ENCODE measurements at regions not wholly inside any gene's neighbourhood (a gene's known extent, or its start where the extent isn't known, plus 50 kb on each side); places are given as distances from the start of the nearest gene placed in this dataset.
A peak's percentile ranks its signal among the peaks of the same experiment; 100 is the strongest.

DNA sequence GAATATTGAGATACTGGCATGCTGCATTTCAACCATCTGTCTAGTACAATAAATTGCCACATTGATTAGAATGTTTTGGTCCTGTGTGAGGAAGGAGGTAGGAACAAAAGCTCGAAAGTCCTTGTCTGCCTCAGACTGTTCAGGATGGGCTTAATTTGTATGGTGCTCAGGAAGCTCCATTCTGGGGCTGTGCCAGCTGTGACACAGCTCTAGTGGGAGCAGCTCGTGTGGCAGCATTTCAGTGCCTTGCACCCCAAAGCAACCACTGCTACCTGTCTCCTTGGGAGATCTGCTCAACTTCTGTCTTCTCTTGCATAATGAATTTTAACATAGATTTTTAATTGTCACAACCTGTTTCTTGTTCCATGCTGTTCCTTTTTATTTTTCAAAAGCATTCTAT is 144.4 kb upstream of the THUMPD2 start:
- Histone ChIP-seq H3K56ac (replicated peaks; ENCODE audit: insufficient read length, low read depth, low read length) (no peak overlapping the region), H2BK5ac (ENCODE audit: low read depth, low read length) (no peak overlapping the region), H2AFZ (ENCODE audit: low read length) (0 out of 2 replicates have a peak overlapping the region, but pooled peaks have one; percentile 49), H3K4me3 (ENCODE audit: extremely low read depth in 1 of 4, insufficient read depth in 2 of 4, low read depth in 3 of 4, low read length in 4 of 4) (no peak overlapping the region), H3K9ac (replicated peaks in 1 of 4; ENCODE audit: extremely low read depth in 1 of 4, low read depth in 3 of 4, low read length in 3 of 4) (no peak overlapping the region), H2BK20ac (ENCODE audit: low read length) (no peak overlapping the region), H2BK12ac (ENCODE audit: low read depth, low read length) (no peak overlapping the region), H3K23me2 (ENCODE audit: low read depth, low read length) (no peaks in the 10 kb centered on the region), H3K27me3 (replicated peaks in 1 of 4; ENCODE audit: control insufficient read depth in 3 of 4, extremely low read depth in 1 of 4, insufficient read depth in 3 of 4, low read length in 3 of 4) (no peaks in the 10 kb centered on the region), H4K5ac (ENCODE audit: insufficient read length, low read depth, low read length) (no peak overlapping the region), H2BK15ac (ENCODE audit: low read length) (no peak overlapping the region), H3K4me2 (ENCODE audit: insufficient read depth in 1 of 2, low read depth in 2 of 2, low read length in 2 of 2) (no peak overlapping the region), H3K14ac (ENCODE audit: insufficient read length) (no peak overlapping the region), H2BK120ac (replicated peaks; ENCODE audit: low read depth, low read length) (no peak overlapping the region), H4K20me1 (replicated peaks in 1 of 2; ENCODE audit: control insufficient read depth in 1 of 2, insufficient read depth in 2 of 2, low read length in 2 of 2) (no peaks in the 10 kb centered on the region), H4K91ac (replicated peaks; ENCODE audit: insufficient read length, low read length) (no peak overlapping the region), H3K23ac (ENCODE audit: insufficient read length) (no peak overlapping the region), H3K36me3 (ENCODE audit: control insufficient read depth in 2 of 4, insufficient read depth in 4 of 4, low read length in 3 of 4) (no peaks in the 10 kb centered on the region), H3K4ac (replicated peaks; ENCODE audit: insufficient read length, low read depth, low read length) (no peak overlapping the region), H3K9me3 (ENCODE audit: insufficient read depth in 2 of 2, low read depth in 1 of 2, low read length in 1 of 2) (no peaks in the 10 kb centered on the region), H3K79me2 (ENCODE audit: control insufficient read depth in 1 of 2, insufficient read depth in 2 of 2, low read length in 2 of 2) (no peaks in the 10 kb centered on the region), H3K79me1 (ENCODE audit: low read depth, low read length) (no peaks in the 10 kb centered on the region), H4K8ac (ENCODE audit: extremely low read depth, insufficient read depth, low read length) (no peak overlapping the region), H2AK5ac (ENCODE audit: low read depth, low read length) (no peak overlapping the region), H3K4me1 (replicated peaks in 1 of 4; ENCODE audit: control insufficient read depth in 3 of 4, insufficient read depth in 4 of 4, low read length in 3 of 4) (peaks cover 0 to 8% (median 2%) of the 10 kb centered on the region in 4 experiments; a peak in 2 of 7 replicates), H3K18ac (ENCODE audit: extremely low read depth, low read length) (no peak overlapping the region), H3K27ac (ENCODE audit: low read depth, low read length) (no peak overlapping the region)
- DNase-seq (ENCODE audit: low read depth in 1 of 2, low spot score in 2 of 2), result no peak
- POLR2A ChIA-PET (ENCODE audit: partially characterized antibody), result no interaction called here
- FAIRE-seq, result no peak
- CTCF ChIA-PET (ENCODE audit: partially characterized antibody), result interaction anchor here (1.5 to 2.8 kb wide), 2 partner anchors 9 to 12 kb away, joined by 3 to 12 read pairs; no protein-coding TSS in a partner anchor
- WGBS, 2 experiments (ENCODE audit: extremely low coverage in 1 of 2, insufficient coverage in 1 of 2, insufficient read length in 1 of 2, insufficient replicate concordance in 2 of 2, low coverage in 1 of 2, low lambda C conversion rate in 2 of 2, missing lambda C conversion rate in 1 of 2), result 93% methylated on average over 2 of the region's 2 CpGs; no CpG with 5 or more reads in 1 of the 2 experiments
- no peak for TF ChIP-seq KDM4A (IDR thresholded peaks at IDR 0.05; ENCODE audit: low read depth, low read length, severe bottlenecking)
- no peak for TF ChIP-seq GABPA (IDR thresholded peaks at IDR 0.05; ENCODE audit: borderline replicate concordance, insufficient read depth, low read length)
- no peak for TF ChIP-seq MAFK (IDR thresholded peaks at IDR 0.05; ENCODE audit: low read depth, low read length)
- TF ChIP-seq, protein P1, sequence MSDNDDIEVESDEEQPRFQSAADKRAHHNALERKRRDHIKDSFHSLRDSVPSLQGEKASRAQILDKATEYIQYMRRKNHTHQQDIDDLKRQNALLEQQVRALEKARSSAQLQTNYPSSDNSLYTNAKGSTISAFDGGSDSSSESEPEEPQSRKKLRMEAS (IDR thresholded peaks at IDR 0.05), result no peak

Data from H1 (cell line).